ENCODE measurements at regions not wholly inside any gene's neighbourhood (a gene's known extent, or its start where the extent isn't known, plus 50 kb on each side); places are given as distances from the start of the nearest gene placed in this dataset.

DNA sequence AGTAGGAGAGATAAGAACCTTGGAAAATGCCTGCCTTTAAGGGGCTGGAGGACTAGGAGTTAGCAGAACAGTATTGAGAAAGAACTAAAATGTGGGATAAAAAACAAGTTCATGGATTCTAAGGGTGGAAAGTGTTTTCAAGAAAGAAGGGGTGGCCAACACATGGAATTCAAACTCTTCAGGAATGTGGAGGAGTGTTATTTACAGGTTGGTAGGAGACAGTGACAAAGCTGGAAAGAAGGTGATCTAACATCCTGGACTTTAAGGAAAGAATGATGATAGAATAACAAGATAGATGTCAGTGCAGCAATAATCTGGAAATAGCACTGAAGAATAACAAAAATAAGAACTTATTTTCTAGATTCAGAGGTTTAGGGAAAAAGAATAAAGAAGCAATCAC is 54.0 kb upstream of the TNFRSF21 start:
- no peak for TF ChIP-seq CEBPZ (IDR thresholded peaks at IDR 0.05; ENCODE audit: low read depth, low read length)
- no peak for TF ChIP-seq EZH2 (IDR thresholded peaks at IDR 0.05; ENCODE audit: borderline replicate concordance, control insufficient read depth, low read depth, low read length)
- no peak for TF ChIP-seq ZNF592 (IDR thresholded peaks at IDR 0.05)
- no peak for TF ChIP-seq RB1 (IDR thresholded peaks at IDR 0.05; ENCODE audit: borderline replicate concordance)
- TF ChIP-seq MXI1 (IDR thresholded peaks at IDR 0.05; ENCODE audit: low read depth, low read length), result no peak
- no peak for TF ChIP-seq BHLHE40 (IDR thresholded peaks at IDR 0.05; ENCODE audit: borderline replicate concordance in 1 of 2, low read depth in 2 of 2, low read length in 1 of 2)
- TF ChIP-seq CHD2 (IDR thresholded peaks at IDR 0.05; ENCODE audit: borderline replicate concordance, low read depth, low read length), result no peak
- no peak for TF ChIP-seq ZZZ3 (IDR thresholded peaks at IDR 0.05; ENCODE audit: control insufficient read depth, insufficient read length, low read depth)
- TF ChIP-seq, protein P1, sequence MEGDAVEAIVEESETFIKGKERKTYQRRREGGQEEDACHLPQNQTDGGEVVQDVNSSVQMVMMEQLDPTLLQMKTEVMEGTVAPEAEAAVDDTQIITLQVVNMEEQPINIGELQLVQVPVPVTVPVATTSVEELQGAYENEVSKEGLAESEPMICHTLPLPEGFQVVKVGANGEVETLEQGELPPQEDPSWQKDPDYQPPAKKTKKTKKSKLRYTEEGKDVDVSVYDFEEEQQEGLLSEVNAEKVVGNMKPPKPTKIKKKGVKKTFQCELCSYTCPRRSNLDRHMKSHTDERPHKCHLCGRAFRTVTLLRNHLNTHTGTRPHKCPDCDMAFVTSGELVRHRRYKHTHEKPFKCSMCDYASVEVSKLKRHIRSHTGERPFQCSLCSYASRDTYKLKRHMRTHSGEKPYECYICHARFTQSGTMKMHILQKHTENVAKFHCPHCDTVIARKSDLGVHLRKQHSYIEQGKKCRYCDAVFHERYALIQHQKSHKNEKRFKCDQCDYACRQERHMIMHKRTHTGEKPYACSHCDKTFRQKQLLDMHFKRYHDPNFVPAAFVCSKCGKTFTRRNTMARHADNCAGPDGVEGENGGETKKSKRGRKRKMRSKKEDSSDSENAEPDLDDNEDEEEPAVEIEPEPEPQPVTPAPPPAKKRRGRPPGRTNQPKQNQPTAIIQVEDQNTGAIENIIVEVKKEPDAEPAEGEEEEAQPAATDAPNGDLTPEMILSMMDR (IDR thresholded peaks at IDR 0.05 in 2 of 3, conservative IDR thresholded peaks at IDR 0.05 in 1 of 3; ENCODE audit: control insufficient read depth in 2 of 3, extremely low read depth in 1 of 3, insufficient read depth in 1 of 3, low read depth in 3 of 3, low read length in 3 of 3), result no peak
- TF ChIP-seq SUPT20H (IDR thresholded peaks at IDR 0.05; ENCODE audit: borderline replicate concordance, control insufficient read depth, low read depth, low read length), result no peak
- no peak for TF ChIP-seq CEBPB (IDR thresholded peaks at IDR 0.05; ENCODE audit: borderline replicate concordance in 1 of 2, low read depth in 2 of 2, low read length in 2 of 2)
